Upper lobe of left lung (tissue), 4 donors: ENCODE measurements at regions not wholly inside any gene's neighbourhood (a gene's known extent, or its start where the extent isn't known, plus 50 kb on each side); places are given as distances from the start of the nearest gene placed in this dataset.

Source experiments
- POLR2A ChIP-seq, 4 donors: fragments of 450-650 bp; IDR thresholded peaks; one replicate each; pipeline ENCODE4 v1.5.1; 2016 to 2017; ENCODE audit warnings: antibody characterized with exemption in 4 of 4, mild to moderate bottlenecking in 2 of 4
- TF ChIP-seq, protein P1 (sequence below), 6 experiments: fragments of 450-650 bp in 4 of 6; fragments of 200-600 bp in 2 of 6; sonication (generic) in 2 of 6; IDR thresholded peaks; one replicate each; pipeline ENCODE4 v1.5.1; 2016 to 2019; ENCODE audit warnings: antibody characterized with exemption in 6 of 6

GRCh38 chr15:93900476-93901400, 330.6 kb upstream of the MCTP2 start:
- TF ChIP-seq, protein P1, sequence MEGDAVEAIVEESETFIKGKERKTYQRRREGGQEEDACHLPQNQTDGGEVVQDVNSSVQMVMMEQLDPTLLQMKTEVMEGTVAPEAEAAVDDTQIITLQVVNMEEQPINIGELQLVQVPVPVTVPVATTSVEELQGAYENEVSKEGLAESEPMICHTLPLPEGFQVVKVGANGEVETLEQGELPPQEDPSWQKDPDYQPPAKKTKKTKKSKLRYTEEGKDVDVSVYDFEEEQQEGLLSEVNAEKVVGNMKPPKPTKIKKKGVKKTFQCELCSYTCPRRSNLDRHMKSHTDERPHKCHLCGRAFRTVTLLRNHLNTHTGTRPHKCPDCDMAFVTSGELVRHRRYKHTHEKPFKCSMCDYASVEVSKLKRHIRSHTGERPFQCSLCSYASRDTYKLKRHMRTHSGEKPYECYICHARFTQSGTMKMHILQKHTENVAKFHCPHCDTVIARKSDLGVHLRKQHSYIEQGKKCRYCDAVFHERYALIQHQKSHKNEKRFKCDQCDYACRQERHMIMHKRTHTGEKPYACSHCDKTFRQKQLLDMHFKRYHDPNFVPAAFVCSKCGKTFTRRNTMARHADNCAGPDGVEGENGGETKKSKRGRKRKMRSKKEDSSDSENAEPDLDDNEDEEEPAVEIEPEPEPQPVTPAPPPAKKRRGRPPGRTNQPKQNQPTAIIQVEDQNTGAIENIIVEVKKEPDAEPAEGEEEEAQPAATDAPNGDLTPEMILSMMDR (IDR thresholded peaks at IDR 0.05), result no peak
- TF ChIP-seq POLR2A (IDR thresholded peaks at IDR 0.05), result no peak
